ENCODE measurements at regions not wholly inside any gene's neighbourhood (a gene's known extent, or its start where the extent isn't known, plus 50 kb on each side); places are given as distances from the start of the nearest gene placed in this dataset.

- Histone ChIP-seq H3K18ac (ENCODE audit: low read depth, low read length) (no peak overlapping the region), H3K4ac (ENCODE audit: low read depth, low read length) (no peak overlapping the region), H3K4me3 (ENCODE audit: insufficient read depth, low read depth, low read length) (no peak overlapping the region), H2AK9ac (replicated peaks; ENCODE audit: low read depth, low read length, poor library complexity) (no peak overlapping the region), H2BK5ac (ENCODE audit: low read depth, low read length, poor library complexity, severe bottlenecking) (no peak overlapping the region), H3K9me3 (ENCODE audit: control insufficient read depth, insufficient read depth, low read length) (no peaks in the 10 kb centered on the region), H4K91ac (ENCODE audit: insufficient read depth, low read depth, low read length) (no peak overlapping the region), H3K36me3 (ENCODE audit: control insufficient read depth, insufficient read depth, low read length) (no peaks in the 10 kb centered on the region), H3K56ac (ENCODE audit: extremely low read depth, insufficient read depth, low read length) (no peak overlapping the region), H3K9me1 (ENCODE audit: insufficient read depth, low read length) (peaks cover 6% of the 10 kb centered on the region), H4K8ac (ENCODE audit: low read depth in 2 of 2, low read length in 2 of 2) (no peak overlapping the region), H3K23ac (ENCODE audit: low read depth, low read length) (no peak overlapping the region), H4K20me1 (ENCODE audit: insufficient read depth, low read length) (no peaks in the 10 kb centered on the region), H3K79me1 (ENCODE audit: low read depth in 1 of 2, low read length in 2 of 2) (peaks cover 3 to 8% of the 10 kb centered on the region in 2 experiments; a peak in 3 of 4 replicates), H4K5ac (ENCODE audit: low read depth, low read length) (no peak overlapping the region), H2BK120ac (ENCODE audit: low read depth, low read length) (no peak overlapping the region), H3K4me2 (ENCODE audit: low read depth, low read length) (no peak overlapping the region), H3K27ac (ENCODE audit: insufficient read depth, low read length) (no peak overlapping the region), H3K9ac (ENCODE audit: low read depth, low read length) (no peak overlapping the region), H2BK20ac (ENCODE audit: low read depth, low read length) (no peak overlapping the region), H3K4me1 (ENCODE audit: control insufficient read depth, insufficient read depth, low read length) (peaks cover 4% of the 10 kb centered on the region), H3K14ac (replicated peaks; ENCODE audit: low read depth, low read length) (no peak overlapping the region), H2BK15ac (ENCODE audit: low read depth, low read length) (no peak overlapping the region), H2AK5ac (ENCODE audit: low read depth, low read length) (no peak overlapping the region), H2AFZ (replicated peaks; ENCODE audit: low read length, poor library complexity) (no peak overlapping the region), H3K27me3 (ENCODE audit: control insufficient read depth, insufficient read depth, low read length) (no peaks in the 10 kb centered on the region)
- no TSS peak for BruUV-seq (replicated peaks)
- CTCF ChIA-PET, result no interaction called here
- intact Hi-C loops (cut with micrococcal nuclease), result no loop called here
- no CpG with 5 or more reads among the region's 3 CpGs for WGBS, 2 experiments (ENCODE audit: extremely low coverage in 2 of 2, insufficient read length in 1 of 2)
- POLR2A ChIA-PET (ENCODE audit: unreplicated experiment), result no interaction called here
- dilution Hi-C loops (cut with HindIII; ENCODE audit: low sequenced_read_pairs, unreplicated experiment), result no loop called here
- DNase-seq (no peak), ATAC-seq (ENCODE audit: low read depth) (no peak)
- in situ Hi-C loops (cut with MboI; ENCODE audit: low sequenced_read_pairs), result no loop called here
- TF ChIP-seq RFX5 (IDR thresholded peaks at IDR 0.05; ENCODE audit: low read depth, low read length) (no peak), POLR2A (IDR thresholded peaks at IDR 0.05; ENCODE audit: low read depth, low read length) (no peak), MAFK (IDR thresholded peaks at IDR 0.05; ENCODE audit: low read depth, low read length) (no peak), USF2 (IDR thresholded peaks at IDR 0.05; ENCODE audit: low read depth, low read length) (no peak), RAD21 (IDR thresholded peaks at IDR 0.05; ENCODE audit: low read length) (no peak)
Observed at GRCh38 chr12:46464863-46465262, 92.3 kb upstream of the SLC38A2 start.

Measured in IMR-90 (cell line).